ENCODE measurements at regions not wholly inside any gene's neighbourhood (a gene's known extent, or its start where the extent isn't known, plus 50 kb on each side); places are given as distances from the start of the nearest gene placed in this dataset.
"Not testable (repeated sequence)": the region's sequence is repeated elsewhere in the genome, so short reads cannot be mapped to it uniquely, and the experiment has no call there.

DNA sequence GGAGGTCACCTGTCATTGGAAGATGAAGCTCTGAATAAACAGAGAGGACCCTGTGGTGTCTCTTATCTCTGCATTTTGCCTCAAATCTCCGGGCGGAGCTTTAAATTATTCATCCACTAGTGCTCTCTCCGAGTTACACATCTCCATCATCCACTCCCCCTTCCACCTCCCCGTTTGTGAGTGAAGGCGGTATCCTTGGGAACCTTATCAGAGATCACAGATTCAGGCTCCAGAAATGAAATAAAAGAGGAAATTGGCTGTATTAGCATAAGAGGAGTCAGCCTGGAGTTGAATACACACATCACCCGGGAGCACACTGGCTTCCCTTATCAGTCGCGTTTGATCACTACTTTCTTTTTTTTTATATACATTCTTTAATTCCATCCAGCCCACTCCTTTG is 1184.8 kb downstream of the GATA3 start:
- no peak for DNase-seq

- no peak for DNase-seq
Observed at GRCh38 chr10:9243941-9244411, 1189.5 kb downstream of the GATA3 start.

- no peak for DNase-seq
Observed at GRCh38 chr10:9244864-9245263, 1190.4 kb downstream of the GATA3 start.

- DNase-seq: no peak
Observed at GRCh38 chr10:9253121-9253520, 1198.6 kb downstream of the GATA3 start.

DNA sequence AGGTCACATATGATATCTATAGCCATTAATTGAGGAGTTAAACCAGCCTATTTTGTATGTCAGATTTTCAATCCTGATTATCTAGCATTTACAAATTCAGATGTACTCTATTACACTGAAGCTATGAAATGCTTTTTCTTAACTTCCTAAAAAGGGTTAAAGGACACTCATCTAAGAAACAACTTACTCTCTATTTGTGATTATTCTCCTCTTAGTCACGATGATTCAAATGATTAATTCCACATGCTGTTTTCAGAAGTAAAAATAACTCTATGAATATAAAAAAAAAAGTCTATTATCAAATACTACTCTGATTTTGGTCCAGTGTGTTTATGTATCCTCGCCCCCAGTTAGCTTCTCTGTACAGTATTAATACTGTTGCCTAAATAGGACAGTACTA is 1199.9 kb downstream of the GATA3 start:
- DNase-seq: no peak

GRCh38 chr10:9260690-9261089 is 1206.2 kb downstream of the GATA3 start:
- no peak for DNase-seq

- peak in 1 of 5 experiments; percentile 38 for DNase-seq
Observed at GRCh38 chr10:9262770-9263169, 1208.3 kb downstream of the GATA3 start.

GRCh38 chr10:9268176-9268575 is 1213.7 kb downstream of the GATA3 start:
- DNase-seq: no peak

DNA sequence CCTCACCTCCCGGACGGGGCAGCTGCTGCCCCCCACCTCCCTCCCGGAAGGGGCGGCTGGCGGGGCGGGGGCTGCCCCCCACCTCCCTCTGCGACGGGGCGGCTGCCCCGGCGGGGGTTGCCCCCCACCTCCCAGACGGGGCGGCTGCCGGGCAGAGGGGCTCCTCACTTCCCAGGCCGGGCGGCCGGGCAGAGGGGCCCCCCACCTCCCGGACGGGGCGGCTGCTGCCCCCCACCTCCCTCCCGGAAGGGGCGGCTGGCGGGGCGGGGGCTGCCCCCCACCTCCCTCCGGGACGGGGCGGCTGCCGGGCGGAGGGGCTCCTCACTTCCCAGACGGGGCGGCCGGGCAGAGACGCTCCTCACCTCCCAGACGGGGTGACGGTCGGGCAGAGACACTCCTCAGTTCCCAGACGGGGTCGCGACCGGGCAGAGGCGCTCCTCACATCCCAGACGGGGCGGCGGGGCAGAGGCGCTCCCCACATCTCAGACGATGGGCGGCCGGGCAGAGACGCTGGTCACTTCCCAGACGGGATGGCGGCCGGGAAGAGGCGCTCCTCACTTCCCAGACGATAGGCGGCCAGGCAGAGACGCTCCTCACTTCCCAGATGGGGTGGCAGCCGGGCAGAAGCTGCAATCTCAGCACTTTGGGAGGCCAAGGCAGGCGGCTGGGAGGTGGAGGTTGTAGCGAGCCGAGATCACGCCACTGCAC is 1218.8 kb downstream of the GATA3 start:
- not testable (repeated sequence) for DNase-seq

DNA sequence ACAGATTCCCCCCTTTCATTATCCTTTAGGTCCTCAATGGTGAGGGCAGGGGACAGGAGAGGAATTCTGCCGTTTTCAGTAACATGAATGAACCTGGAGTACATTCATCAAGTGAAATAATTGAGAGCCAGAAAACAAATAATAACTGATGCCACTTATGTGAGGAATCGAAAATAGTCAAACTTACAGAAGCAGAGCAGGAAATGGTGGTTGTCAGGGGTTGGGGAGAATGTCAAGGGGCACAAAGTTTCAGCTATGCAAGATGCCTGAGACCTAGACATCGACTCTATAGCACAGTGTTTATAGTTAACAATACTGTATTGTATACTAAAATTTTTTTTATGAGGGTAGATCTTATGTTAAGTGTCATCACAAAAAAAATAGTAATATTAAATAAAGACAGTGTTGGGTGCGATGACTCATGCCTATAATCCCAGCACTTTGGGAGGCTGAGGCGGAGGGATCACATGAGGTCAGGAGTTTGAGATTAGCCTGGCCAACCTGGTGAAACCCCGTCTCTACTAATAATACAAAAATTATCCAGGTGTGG is 1219.8 kb downstream of the GATA3 start:
- DNase-seq: peak in 1 of 5 experiments; percentile 81

GRCh38 chr10:9275861-9276260 is 1221.4 kb downstream of the GATA3 start:
- no peak for DNase-seq

DNA sequence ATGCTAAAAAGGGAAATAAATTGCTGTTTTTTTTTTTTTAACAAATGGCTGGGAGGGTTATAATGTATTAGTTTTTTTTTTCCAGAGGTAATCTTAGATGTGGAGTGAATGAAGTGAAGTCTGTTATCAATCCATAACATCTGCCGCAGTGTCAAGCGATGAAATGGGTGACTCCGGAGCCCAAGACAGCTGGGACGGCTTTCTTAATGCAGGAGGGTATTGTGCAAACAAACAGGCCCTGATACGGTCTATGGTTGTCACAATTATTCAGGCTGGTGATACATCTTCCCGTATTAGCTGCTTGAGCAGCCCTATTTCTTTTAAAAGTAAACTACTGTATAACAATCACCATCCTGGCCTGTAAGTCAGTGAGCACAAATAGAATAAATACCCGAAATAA is 1231.2 kb downstream of the GATA3 start:
- no peak for DNase-seq

DNA sequence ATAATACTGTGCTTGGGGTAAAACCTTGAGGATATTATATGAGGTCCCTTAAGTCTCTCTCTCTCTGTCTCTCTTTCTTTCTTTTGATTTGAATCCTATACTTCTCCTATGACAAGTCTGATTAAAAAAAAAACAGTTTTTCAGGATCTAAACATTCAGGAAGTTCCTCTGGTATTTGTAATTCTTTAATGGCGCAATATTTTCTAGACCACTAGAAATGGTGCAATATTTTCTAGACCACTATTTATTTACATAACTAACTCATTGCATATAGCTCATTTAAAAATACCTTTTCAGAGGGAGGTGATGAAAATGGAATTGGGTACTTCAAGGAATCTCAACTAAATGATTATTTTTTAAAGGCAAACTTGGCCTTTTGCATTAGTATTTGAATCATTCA is 1235.3 kb downstream of the GATA3 start:
- DNase-seq: no peak

- no peak for DNase-seq
Observed at GRCh38 chr10:9291081-9291480, 1236.6 kb downstream of the GATA3 start.

DNA sequence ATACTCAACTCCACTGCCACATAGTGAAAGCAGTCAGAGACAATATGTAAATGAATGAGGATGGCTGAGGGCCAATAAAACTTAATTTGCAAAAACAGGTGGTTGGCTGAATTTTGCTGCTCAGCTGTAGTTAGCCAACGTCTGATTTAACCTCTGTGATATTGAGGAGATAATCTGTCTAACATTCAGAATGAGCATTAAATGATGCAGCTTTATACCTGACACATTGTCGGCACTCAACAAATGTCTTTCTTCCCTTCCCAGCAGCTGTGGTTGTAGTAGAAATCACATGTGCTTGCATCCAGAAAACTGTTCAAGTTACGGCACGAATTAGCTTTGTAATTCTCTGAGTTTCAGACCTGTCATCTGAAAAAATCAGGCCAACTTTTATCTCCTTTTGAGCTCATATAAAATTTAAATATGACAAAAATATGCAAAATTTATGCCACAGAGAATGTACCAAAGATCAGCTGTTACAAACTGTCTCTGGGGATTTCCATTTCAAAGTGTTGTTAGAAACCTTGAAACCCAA is 1239.7 kb downstream of the GATA3 start:
- DNase-seq: peak in 1 of 5 experiments; percentile 73

DNA sequence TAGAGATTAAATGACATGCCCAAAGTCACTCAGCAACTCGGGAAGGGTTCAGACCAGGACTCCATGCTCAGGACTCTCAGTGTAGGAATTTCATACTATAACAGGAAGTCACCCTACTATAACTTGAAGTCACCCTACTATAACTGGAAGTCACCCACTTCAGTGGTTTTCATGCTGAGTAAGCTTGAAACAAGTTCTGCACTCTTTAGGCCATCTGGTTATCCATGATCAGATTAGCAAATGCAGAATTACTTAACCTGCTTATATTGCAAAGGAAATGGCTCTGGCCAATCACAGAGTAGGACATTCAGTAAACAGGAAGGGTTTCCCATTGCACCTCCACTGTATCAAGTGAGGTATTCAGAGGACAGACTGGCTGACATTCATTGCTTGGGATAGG is 1240.4 kb downstream of the GATA3 start:
- peak in 1 of 5 experiments; percentile 93 for DNase-seq

DNA sequence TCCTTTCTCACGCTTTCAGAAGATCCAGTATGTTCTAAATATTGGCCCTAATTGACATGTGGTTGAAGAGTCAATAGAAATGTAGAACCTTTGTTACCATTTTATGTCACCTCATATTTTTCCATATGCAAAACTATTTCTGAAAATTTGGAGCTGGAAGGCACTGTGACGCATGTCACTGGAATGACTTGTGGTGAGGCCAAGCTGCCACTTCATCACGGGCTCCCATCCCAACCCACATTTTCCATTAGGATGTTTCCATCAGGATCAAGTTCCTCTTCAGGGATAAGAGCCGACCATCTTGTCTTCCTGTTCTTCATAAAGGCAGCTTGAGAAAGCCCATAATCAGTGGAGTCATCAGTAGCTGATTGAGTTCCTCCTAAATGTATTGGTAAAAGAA is 1241.7 kb downstream of the GATA3 start:
- DNase-seq: no peak

GRCh38 chr10:9297580-9297979 is 1243.1 kb downstream of the GATA3 start:
- DNase-seq: no peak

DNA sequence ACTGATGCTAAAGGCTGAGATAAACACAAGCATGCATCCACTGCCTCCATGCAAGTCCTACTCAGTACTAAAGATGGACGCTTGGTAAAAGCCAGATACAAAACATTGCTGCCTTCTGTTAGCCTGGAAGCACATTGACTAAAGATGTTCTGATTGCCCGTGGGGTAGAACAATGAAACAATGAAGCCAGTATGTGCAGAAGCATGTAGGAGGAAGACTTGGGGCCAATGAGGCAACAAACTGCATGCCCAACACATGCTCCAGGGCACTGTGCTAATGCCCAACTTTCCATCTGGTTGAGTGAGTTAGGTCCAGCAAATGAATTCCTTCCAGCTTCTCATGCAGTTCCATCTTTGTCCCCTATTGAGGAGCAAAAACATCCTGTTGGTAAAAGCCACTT is 1245.5 kb downstream of the GATA3 start:
- no peak for DNase-seq

- DNase-seq: no peak
Observed at GRCh38 chr10:9301148-9301547, 1246.7 kb downstream of the GATA3 start.

DNA sequence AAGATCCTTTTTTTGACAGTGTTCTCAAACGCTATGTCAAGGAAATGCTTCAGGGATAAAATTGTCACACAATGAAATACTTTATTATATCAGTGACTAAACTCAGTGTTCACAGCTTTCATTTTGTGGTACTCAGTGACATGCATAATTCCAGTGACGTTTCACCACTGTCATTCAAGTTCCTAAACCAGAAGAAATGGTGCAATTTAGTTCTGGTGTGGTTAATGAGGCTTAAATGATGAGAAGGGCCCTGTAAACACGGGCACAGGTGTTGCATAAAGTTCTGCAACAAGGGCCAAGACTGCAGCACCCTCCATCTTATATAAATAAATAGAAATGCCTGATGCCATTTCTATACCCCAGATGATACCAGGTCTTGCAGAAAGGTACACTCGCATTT is 1247.1 kb downstream of the GATA3 start:
- peak in 1 of 5 experiments; percentile 58 for DNase-seq

DNA sequence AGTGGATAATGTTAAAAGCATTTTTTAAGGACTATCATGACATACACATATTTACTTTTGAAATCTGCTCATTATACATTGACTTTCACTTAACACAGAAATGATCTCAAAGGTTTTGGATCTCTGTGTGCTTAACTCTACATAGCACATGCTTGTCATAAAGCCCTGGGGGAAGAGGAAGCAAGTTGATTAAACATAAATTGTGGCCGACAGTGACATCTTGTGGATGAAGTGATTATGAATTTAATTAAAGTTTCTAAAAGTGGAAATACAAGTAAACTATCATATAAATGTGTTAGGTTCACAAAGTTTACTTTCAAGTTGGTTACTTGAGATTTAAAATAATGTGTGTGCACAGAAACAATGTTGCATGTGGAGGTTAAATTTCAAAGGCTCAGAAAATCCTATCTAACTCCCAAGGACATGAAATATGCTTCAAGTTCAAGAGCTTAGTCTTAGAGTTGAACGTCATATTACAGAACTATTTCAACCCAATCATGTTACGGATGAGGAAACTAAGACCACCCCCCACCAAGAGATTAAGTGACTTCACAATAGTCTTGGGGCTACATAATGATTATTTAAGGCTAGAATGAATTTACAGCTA is 1247.8 kb downstream of the GATA3 start:
- DNase-seq: peak in 2 of 5 experiments; percentile 1 to 77

- peak in 1 of 5 experiments; percentile 58 for DNase-seq
Observed at GRCh38 chr10:9305018-9305655, 1250.6 kb downstream of the GATA3 start.

All from T-helper 2 cell (primary cell).